ENCODE measurements at regions not wholly inside any gene's neighbourhood (a gene's known extent, or its start where the extent isn't known, plus 50 kb on each side); places are given as distances from the start of the nearest gene placed in this dataset.
"Not testable (repeated sequence)": the region's sequence is repeated elsewhere in the genome, so short reads cannot be mapped to it uniquely, and the experiment has no call there.

GRCh38 chr12:83985084-83985483 lies 927.5 kb downstream of the SLC6A15 start:
- DNase-seq (ENCODE audit: insufficient read length, low spot score), result no peak
- no peak for FAIRE-seq

- no peak for DNase-seq (ENCODE audit: insufficient read length, low spot score)
- FAIRE-seq, result no peak
Observed at GRCh38 chr12:83980398-83980797, 932.2 kb downstream of the SLC6A15 start.

- no peak for FAIRE-seq
- DNase-seq (ENCODE audit: insufficient read length, low spot score), result no peak
Observed at GRCh38 chr12:83979785-83980184, 932.8 kb downstream of the SLC6A15 start.

GRCh38 chr12:83971781-83972180 lies 940.8 kb downstream of the SLC6A15 start:
- FAIRE-seq, result no peak

GRCh38 chr12:83960767-83961166 lies 951.8 kb downstream of the SLC6A15 start:
- DNase-seq (ENCODE audit: insufficient read length, low spot score) (no peak), FAIRE-seq (no peak)

More at GRCh38 chr12:83971781-83972180, 940.8 kb downstream of the SLC6A15 start:
- no peak for DNase-seq (ENCODE audit: insufficient read length, low spot score)

- DNase-seq (ENCODE audit: insufficient read length, low spot score) (no peak), FAIRE-seq (no peak)
Observed at GRCh38 chr12:83958997-83959396, 953.6 kb downstream of the SLC6A15 start.

GRCh38 chr12:83954956-83955601 lies 957.5 kb downstream of the SLC6A15 start:
- FAIRE-seq, result no peak
- DNase-seq (ENCODE audit: insufficient read length, low spot score), result no peak

GRCh38 chr12:83954071-83954789 lies 958.4 kb downstream of the SLC6A15 start:
- no peak for FAIRE-seq
- no peak for DNase-seq (ENCODE audit: insufficient read length, low spot score)

GRCh38 chr12:83945871-83946270 lies 966.7 kb downstream of the SLC6A15 start:
- DNase-seq (ENCODE audit: insufficient read length, low spot score) (no peak), FAIRE-seq (no peak)

- FAIRE-seq (no peak), DNase-seq (ENCODE audit: insufficient read length, low spot score) (no peak)
Observed at GRCh38 chr12:83939718-83940117, 972.9 kb downstream of the SLC6A15 start.

GRCh38 chr12:83933615-83934014 lies 979.0 kb downstream of the SLC6A15 start:
- FAIRE-seq, result no peak
- no peak for DNase-seq (ENCODE audit: insufficient read length, low spot score)

- DNase-seq (ENCODE audit: insufficient read length, low spot score) (no peak), FAIRE-seq (no peak)
Observed at GRCh38 chr12:83932011-83932410, 980.6 kb downstream of the SLC6A15 start.

- DNase-seq (ENCODE audit: insufficient read length, low spot score), result no peak
- no peak for FAIRE-seq
Observed at GRCh38 chr12:83931451-83931850, 981.1 kb downstream of the SLC6A15 start.

- DNase-seq (ENCODE audit: insufficient read length, low spot score), result not testable (repeated sequence)
Observed at GRCh38 chr12:83929792-83930191, 982.8 kb downstream of the SLC6A15 start.

GRCh38 chr12:83920821-83921547 lies 991.6 kb downstream of the SLC6A15 start:
- FAIRE-seq (no peak), DNase-seq (ENCODE audit: insufficient read length, low spot score) (no peak)

More at GRCh38 chr12:83929792-83930191, 982.8 kb downstream of the SLC6A15 start:
- not testable (repeated sequence) for FAIRE-seq

GRCh38 chr12:83919081-83919480 lies 993.5 kb downstream of the SLC6A15 start:
- DNase-seq (ENCODE audit: insufficient read length, low spot score) (no peak), FAIRE-seq (no peak)

- DNase-seq (ENCODE audit: insufficient read length, low spot score) (no peak), FAIRE-seq (no peak)
Observed at GRCh38 chr12:83904175-83904574, 1008.4 kb downstream of the SLC6A15 start.

GRCh38 chr12:83896416-83896815 lies 1016.2 kb downstream of the SLC6A15 start:
- DNase-seq (ENCODE audit: insufficient read length, low spot score) (no peak), FAIRE-seq (no peak)

- FAIRE-seq, result no peak
Observed at GRCh38 chr12:83893101-83893500, 1019.5 kb downstream of the SLC6A15 start.

GRCh38 chr12:83889745-83890144 lies 1022.9 kb downstream of the SLC6A15 start:
- DNase-seq (ENCODE audit: insufficient read length, low spot score) (no peak), FAIRE-seq (no peak)

More at GRCh38 chr12:83893101-83893500, 1019.5 kb downstream of the SLC6A15 start:
- no peak for DNase-seq (ENCODE audit: insufficient read length, low spot score)

- no peak for DNase-seq (ENCODE audit: insufficient read length, low spot score)
- no peak for FAIRE-seq
Observed at GRCh38 chr12:83886479-83886878, 1026.1 kb downstream of the SLC6A15 start.
